ENCODE measurements at regions not wholly inside any gene's neighbourhood (a gene's known extent, or its start where the extent isn't known, plus 50 kb on each side); places are given as distances from the start of the nearest gene placed in this dataset.

DNA sequence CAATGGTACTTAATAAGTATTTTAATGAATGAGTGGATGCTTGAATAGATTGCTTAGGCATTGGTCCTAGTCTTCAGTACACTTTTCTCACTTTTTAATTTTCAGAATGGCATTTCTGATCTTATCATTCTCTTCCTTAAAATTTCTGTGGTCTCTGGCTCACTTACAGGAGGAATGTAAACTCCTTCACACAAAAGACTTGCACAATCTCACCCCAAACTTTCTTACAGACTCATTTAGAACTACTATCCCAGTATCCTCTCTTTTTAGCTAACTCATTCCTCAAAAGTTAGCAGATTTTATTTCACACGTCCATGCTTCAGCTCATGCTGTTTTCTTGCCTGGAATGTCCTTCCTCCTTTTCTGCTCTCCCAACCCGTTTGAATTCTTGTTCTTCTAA is 350.1 kb downstream of the GRXCR1 start:
- no peak for DNase-seq (ENCODE audit: extremely low read depth, low read depth)

- no peak for DNase-seq (ENCODE audit: extremely low read depth, low read depth)
These were observed 351.1 kb downstream of the GRXCR1 start for GRCh38 chr4:43243433-43244116.

DNA sequence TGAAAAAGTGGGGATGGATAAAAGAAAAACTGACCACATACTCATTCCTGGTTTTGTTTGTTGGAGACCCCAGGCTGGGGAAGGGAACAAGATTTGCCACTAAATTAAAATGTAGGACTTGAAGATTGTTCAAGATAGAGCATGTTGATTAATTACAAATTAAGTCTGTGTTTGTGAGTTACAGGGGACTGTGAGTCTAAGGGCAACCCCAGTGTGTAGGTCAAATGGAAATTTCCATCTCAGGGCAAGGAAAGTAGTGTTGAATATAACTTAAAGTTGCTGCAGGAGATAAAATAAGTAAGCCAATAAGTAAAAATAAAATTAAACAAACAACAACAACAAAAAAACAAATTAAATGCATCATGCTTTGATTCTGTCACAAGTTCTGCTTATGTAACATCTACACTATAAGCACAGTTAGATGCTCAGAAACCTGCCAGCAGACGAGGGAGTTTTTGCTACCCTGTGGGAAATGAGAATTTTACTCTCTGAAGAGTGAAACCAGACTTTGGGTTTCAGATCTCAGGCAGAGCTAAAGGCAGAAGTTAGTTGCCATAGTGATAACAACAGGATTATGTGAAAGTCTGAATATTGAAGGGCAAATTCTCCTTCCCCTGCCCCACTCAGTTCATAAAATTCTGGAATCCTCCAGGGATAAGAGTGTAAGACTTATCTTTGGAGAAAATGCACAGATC is 352.3 kb downstream of the GRXCR1 start:
- DNase-seq (ENCODE audit: extremely low read depth, low read depth): no peak

GRCh38 chr4:43251841-43252240 is 359.3 kb downstream of the GRXCR1 start:
- DNase-seq (ENCODE audit: extremely low read depth, low read depth): no peak

DNA sequence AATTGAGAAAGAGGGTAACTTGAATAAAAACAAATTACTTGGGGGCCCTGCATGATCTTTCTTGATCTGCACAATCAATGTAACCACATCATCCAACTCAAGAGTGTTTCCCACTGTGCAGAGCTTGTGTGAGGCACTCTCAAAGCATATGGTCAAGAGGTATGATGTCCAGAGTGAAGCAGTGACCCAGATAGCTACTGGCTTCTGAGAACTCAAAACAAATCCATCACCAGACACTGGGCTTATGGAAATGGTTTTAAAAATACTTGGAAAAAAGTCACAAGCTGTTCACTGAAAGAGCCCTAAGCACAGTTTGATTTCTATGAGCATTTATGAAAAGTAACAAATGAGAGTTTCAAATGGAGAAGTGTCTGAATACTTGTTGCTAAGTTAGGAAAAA is 361.0 kb downstream of the GRXCR1 start:
- DNase-seq (ENCODE audit: extremely low read depth, low read depth): no peak

DNA sequence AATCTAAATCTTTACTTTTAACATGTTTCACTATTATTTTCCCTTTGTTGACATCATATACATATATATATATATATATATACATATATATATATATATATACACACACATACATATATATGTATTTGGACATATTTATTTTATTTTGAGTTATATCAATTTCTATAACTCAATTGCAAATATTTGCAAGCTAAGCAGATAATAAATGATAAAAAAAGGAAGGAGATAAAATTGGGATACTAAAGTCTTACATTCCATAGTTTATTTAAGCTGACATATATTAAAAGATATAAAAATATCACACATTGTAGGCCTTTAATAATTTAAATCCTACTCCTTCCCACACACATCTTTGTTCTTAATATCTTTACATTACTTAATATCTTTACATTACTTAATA is 372.2 kb downstream of the GRXCR1 start:
- no peak for DNase-seq (ENCODE audit: extremely low read depth, low read depth)

GRCh38 chr4:43271946-43272345 is 379.4 kb downstream of the GRXCR1 start:
- DNase-seq (ENCODE audit: extremely low read depth, low read depth): no peak

GRCh38 chr4:43274376-43274775 is 381.9 kb downstream of the GRXCR1 start:
- no peak for DNase-seq (ENCODE audit: extremely low read depth, low read depth)

- DNase-seq (ENCODE audit: extremely low read depth, low read depth): no peak
These were observed 383.3 kb downstream of the GRXCR1 start for GRCh38 chr4:43275779-43276178.

DNA sequence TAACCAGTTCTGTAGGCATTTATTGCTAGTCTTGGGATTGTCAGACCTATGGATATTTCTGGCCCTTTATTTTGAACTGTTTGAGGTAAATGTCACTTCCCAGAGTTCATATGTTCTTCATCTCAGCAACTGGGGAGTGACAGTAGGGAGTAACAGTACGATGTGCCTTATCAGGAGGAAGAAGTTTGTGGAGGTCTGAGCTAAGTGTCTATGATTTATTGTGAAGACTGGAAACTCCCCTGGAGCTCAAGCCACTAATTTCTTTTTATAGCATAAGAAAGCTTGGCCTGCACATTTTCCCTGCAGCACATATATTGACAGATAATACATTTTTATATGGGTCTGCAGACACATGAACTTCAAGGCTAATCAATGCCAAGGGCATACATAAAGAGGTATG is 383.8 kb downstream of the GRXCR1 start:
- DNase-seq (ENCODE audit: extremely low read depth, low read depth): no peak

- no peak for DNase-seq (ENCODE audit: extremely low read depth, low read depth)
These were observed 384.5 kb downstream of the GRXCR1 start for GRCh38 chr4:43277003-43277402.

DNA sequence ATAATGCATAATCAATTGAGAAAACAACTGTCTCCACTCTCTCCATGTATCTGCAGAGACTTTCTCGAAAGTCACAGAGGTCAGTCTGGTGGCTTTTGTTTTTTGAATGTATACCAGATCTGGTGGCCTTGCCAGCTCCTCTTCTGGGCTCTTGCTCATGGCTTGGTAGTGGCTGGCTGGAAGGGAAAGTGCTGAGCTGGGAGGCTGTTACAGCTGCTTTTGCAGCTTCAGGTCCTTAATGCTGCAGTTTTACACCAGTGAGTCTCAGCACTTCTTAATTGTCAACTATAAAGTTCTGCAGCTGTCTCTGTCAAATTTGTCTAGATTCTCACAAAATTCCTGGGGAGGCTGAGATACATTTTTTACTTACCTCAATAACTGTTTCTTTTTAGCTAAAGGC is 390.0 kb downstream of the GRXCR1 start:
- no peak for DNase-seq (ENCODE audit: extremely low read depth, low read depth)

GRCh38 chr4:43286137-43286536 is 393.6 kb downstream of the GRXCR1 start:
- no peak for DNase-seq (ENCODE audit: extremely low read depth, low read depth)

- DNase-seq (ENCODE audit: extremely low read depth, low read depth): no peak
These were observed 404.5 kb downstream of the GRXCR1 start for GRCh38 chr4:43296946-43297528.

GRCh38 chr4:43316813-43317212 is 424.3 kb downstream of the GRXCR1 start:
- no peak for DNase-seq (ENCODE audit: extremely low read depth, low read depth)

DNA sequence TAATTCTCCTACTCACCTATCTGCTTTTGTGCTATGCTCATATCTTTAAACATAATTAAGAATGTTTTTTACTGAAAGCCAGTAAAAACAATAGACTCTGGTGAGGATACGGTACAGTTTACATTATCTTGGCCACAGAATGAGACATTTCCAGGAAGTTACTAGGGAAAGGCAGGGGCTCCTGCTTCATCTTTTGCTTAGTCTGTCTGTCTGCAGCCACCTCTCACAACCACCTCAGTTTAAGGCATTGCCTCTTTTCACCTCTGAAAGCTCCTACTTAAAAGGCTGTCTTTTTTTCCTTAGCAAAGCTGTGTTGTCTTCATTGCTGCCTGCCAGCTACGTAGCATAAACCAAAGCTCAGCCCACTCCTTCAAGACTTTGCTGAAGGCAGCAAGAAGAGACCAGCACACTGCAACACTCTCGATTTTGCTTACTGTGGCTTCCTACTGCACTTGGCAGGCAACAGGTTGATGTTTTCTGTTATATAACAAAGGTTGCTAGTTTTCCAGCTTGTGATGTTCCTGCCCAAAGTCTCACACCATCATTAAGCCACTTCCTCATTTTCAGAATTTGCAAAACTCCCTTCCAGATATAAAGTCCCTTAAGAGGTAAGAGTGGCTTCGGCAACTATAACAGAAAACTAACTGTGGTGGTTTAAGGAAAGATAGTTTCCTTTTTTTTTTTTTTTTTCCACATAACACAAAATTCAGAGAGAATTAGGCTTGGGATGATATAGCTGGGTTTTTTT is 432.9 kb downstream of the GRXCR1 start:
- DNase-seq (ENCODE audit: extremely low read depth, low read depth): no peak

GRCh38 chr4:43330288-43330687 is 437.8 kb downstream of the GRXCR1 start:
- no peak for DNase-seq (ENCODE audit: extremely low read depth, low read depth)

GRCh38 chr4:43331226-43332051 is 438.9 kb downstream of the GRXCR1 start:
- DNase-seq (ENCODE audit: extremely low read depth, low read depth): no peak

- no peak for DNase-seq (ENCODE audit: extremely low read depth, low read depth)
These were observed 439.5 kb downstream of the GRXCR1 start for GRCh38 chr4:43332052-43332425.

DNA sequence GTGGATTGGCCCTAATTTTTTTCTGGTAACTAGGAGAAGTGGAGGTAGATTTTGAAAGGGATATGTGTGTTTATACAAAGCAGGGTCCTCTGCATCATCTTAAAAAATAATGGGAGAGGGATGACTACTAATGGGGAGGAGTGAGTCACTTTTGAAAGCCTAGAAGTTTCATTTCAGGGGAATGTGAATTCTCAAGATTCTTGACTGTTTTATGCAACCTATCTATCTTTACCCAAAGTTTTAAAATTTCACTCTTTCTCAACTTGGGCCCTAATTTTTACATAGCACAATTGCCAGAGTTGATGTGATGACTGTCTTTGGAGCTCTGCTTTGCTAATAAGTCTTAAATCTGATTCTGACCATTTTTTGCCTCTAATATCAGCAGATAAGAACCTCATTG is 445.2 kb downstream of the GRXCR1 start:
- DNase-seq (ENCODE audit: extremely low read depth, low read depth): no peak

DNA sequence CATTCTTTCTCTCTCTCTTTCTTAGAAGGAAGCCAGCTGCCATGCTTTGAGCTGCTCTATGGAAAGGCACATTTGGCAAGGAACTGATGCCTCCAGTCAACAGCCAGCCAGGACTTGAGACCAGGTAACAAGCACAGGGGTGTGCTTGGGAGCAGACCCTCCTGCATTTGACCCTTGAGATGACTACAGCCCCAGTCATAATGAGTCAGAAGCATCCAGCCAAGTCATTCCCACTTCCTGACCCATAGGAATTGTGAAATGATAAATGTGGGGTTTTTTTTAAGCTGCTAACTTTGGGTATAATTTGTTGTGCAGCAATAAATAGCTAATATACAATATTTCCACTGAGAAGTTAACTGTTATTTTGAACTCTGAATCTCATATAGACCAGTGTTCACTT is 446.9 kb downstream of the GRXCR1 start:
- DNase-seq (ENCODE audit: extremely low read depth, low read depth): no peak

Data from NCI-H460 (cell line).